GM21723 (cell line): ENCODE measurements at regions not wholly inside any gene's neighbourhood (a gene's known extent, or its start where the extent isn't known, plus 50 kb on each side); places are given as distances from the start of the nearest gene placed in this dataset.
"Not testable (repeated sequence)": the region's sequence is repeated elsewhere in the genome, so short reads cannot be mapped to it uniquely, and the experiment has no call there.

Experiments
- ATAC-seq: cut with Tn5 transposase; IDR thresholded peaks from one replicate; pipeline ENCODE4 v1.9.1; 2021; ENCODE audit warnings: mild to moderate bottlenecking, moderate library complexity; ENCODE audit not compliant: unreplicated experiment

DNA sequence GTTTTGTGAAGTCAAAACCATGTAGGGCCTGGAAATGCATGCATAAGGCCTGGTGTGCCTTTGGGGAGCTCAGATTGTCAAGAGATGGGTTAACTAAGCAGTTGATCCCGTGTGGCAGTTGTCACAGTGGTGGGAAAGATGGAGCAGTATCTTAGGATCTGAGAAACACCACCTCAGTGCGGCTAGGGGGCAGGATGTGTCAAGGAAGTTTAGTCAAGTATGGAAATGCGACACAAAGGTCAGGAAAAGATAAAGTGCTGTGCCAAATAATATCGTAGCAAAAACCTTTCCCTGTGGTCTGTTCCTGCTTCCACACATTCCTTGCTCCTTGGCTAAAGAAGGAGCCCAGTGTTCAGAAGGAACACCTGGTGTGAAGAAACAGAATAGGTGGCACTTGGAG is 396.4 kb downstream of the EDEM1 start:
- ATAC-seq = no peak

DNA sequence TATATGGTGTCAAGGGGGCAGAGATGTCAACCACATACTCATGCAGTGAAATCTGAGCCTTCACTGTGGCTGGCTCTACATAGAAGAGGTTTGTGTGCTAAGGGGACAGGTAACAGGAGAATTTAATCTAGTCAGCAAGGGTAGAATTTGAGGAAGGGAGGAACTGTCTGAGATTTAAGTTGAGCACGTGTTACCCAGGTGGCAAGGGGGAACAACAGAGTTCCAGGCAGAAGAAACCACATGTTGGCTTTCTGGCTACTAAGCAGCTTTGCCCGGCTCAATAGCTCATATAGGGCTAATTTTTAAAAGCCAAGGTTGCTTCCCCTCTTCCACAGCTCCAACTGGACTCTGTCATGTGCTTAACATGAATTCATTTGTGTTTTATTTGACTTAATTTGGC is 397.6 kb downstream of the EDEM1 start:
- no peak for ATAC-seq

DNA sequence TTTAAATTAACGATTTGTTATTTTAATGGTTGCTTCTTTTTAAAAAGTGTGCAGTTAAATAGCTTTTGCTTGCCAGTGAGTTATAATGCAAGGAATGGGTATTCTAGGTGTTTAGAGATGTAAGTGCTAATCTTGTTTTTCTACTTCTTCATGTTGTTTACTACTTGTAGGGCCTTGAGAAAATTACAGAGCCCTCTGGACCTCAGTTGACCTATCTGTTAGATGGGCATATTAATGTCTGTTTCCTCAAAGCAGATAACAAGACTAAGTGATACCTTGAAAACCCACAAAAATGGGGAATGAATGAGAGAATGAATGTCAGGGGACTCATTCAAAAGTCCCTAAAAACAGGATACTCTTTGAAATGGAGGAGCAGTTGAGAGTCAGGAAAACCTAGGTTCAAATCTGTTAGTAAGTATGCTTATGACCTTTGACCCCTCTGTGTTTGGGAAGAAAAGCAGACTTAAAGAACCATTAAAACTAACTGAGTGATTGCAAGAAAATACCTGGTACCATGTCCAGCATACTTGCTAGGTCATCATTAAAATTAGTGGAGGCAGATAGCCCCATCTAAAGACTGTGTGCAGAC is 419.5 kb downstream of the EDEM1 start:
- ATAC-seq = no peak

DNA sequence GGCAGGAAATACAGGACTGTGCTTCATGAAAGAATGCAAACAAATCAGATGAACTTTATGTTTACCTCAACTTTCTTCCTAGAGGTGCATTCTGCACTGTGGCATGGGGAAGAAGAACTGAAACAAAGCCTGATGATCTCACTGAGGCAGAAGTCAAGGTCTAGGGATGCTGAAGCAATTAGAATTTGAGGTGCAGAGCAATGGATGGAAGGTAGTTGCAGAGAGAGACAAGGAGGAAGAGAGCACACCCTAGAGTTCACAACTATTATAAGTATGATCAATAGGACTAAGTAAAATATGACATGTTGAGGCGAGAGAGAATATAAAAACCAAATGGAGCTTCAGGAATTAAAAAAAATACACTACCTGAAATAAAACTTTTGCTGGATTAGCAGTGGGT is 420.1 kb downstream of the EDEM1 start:
- no peak for ATAC-seq

DNA sequence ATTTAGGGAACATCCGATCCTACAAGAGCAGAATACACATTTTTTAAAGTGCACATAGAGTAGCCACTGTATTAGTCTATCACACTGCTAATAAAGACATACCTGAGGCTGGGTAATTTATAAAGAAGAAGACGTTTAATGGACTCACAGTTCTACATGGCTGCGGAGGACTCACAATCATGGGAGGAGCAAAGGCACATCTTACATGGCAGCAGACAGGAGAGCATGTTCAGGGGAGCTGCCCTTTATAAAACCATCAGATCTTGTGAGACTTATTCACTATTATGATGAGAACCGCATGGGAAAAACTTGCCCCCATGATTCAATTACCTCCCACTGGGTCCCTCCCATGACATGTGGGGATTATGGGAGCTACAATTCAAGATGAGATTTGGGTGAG is 421.5 kb downstream of the EDEM1 start:
- not testable (repeated sequence) for ATAC-seq

DNA sequence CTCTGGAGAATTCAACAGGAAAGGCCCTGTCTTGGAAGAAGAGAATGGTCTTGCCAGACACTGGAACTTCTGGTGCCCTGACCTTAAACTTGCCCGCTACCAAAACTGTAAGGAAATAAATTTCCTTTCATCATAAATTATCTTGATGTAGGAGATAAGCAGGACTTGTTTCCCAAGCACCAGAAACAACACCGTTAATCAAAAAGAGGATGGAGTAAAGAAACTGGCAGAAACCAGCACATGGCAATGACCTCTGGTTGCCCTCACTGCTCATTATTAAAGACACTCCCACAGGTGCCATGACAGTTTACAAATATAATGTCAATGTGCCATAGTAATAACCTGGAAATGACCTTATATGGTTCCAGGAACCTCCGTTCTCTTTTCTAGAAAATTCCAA is 426.1 kb downstream of the EDEM1 start:
- ATAC-seq = no peak

DNA sequence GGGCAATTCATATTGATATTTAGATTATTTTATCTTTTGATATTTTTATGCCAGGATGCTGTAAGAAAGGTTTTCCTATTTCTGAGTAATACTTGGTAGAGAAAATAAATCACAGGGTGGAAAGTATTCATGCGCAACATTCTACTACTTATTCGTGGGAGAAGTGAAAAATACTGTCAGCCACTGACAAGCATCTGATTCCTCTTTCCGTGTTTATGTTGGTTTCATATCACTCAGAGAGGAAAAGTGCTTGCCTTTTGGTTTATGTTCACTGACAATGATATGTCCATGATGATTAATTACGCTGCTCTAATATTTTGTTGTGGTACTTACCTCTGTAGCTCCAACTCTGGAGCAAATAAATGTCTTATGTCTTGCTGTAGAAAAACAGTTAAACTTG is 429.4 kb downstream of the EDEM1 start:
- ATAC-seq = no peak

DNA sequence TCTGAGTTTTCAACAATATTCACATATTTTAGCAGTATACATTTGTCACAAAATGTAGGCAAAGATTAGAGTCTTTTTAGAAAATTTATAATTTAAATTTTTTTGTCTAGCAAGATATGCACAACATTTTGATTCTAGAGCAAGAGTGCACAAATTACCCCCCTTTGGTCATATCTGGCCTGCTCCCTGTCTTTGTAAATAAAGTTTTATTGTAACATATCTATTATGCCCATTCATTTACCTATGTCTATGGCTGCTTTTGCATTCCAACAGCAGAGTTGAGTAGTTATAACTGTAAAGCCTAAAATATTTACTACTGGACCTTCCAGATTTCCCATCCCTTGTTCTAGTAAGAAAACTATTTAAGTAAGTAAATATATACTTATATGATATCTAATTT is 430.7 kb downstream of the EDEM1 start:
- no peak for ATAC-seq

DNA sequence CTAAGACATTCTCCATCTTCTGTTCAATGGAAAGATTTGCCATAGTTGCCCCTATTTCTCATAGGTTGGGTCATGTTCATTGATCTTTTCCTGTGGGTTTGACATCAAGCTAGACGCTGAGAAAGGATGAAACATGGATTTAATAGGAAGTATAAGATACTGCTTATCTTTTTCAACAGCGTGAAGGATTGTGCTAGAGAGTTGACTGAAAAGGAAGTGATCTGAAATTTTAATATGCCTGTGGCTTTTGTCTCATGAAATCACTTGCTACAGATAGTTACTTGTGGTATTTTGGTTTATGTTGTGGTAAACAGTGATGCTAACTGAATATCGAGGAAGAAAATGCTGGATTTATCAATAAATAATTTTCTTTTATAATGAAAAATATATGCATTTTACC is 442.9 kb downstream of the EDEM1 start:
- ATAC-seq = no peak

DNA sequence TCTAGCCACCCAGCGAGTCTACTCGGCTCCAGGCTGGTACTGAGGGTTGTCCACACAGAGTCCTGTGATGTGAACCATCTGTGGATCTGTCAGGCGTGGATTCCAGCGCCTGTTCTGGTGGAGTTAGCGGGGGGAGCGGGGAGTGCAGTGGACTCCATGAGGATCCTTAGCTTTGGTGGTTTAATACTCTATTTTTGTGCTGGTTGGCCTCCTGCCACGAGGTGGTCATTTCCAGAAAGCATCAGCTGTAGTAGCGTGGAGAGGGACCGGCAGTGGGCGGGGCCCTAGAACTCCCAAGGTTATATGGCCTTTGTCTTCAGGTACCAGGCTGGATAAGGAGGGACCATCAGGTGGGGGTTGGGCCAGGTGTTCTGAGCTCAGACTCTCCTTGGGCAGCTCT is 446.5 kb downstream of the EDEM1 start:
- ATAC-seq = no peak

DNA sequence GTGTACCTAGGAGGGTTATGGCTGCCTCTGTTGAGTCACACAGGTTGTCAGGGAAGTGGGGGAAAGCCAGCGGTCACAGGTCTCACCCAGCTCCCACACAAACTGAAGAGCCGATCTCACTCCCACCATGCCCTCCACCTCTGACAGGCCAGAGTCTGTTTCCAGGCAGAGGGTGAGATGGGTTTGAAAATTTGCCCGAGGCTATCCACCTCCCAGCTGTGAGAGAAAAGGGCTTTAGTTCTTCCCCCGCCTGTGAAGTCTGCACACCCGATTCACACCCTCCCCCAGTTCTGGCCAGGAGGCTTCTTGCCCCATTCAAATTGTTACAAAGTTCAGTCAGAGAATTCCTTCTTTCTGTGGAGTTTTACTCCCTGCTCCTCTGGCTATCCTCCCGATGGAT is 446.9 kb downstream of the EDEM1 start:
- ATAC-seq = no peak

DNA sequence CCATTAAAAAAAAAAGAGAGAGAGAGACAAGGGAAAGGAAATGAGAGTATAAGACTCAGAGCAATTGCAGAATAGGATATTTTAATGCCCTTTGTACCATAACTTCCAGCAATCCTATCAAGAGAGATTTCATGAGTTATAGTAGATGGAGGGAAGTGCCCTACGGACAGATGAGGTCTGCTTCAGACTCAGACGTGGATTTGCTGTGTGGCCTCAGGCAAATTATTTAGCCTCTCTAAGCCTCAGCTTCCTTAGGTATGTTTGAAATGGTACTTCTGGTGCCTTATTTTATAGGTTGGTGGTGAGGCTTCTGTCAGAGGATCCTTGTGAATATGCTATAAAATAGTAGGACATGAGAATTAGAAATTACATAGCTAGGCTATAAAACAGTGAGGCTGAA is 448.2 kb downstream of the EDEM1 start:
- ATAC-seq = no peak

DNA sequence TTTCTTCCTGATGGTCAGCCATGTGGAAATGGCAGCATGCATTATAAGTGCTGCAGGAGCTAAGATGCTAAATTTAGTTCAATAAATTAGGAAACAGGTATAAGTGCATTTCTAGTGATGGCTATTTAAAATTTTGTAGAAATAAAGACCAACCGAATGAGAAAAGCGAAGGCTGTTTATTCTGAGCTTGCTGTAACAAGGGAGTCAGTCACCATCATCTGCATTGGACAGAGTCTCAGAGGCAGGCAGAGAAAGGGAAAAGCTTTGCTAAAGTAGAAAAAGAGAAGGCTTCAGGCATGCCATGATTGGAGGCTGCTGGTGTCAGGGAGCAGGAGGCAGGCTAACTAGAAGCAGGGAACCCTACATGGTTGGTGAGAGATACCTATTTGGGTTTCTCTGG is 451.0 kb downstream of the EDEM1 start:
- ATAC-seq = no peak

DNA sequence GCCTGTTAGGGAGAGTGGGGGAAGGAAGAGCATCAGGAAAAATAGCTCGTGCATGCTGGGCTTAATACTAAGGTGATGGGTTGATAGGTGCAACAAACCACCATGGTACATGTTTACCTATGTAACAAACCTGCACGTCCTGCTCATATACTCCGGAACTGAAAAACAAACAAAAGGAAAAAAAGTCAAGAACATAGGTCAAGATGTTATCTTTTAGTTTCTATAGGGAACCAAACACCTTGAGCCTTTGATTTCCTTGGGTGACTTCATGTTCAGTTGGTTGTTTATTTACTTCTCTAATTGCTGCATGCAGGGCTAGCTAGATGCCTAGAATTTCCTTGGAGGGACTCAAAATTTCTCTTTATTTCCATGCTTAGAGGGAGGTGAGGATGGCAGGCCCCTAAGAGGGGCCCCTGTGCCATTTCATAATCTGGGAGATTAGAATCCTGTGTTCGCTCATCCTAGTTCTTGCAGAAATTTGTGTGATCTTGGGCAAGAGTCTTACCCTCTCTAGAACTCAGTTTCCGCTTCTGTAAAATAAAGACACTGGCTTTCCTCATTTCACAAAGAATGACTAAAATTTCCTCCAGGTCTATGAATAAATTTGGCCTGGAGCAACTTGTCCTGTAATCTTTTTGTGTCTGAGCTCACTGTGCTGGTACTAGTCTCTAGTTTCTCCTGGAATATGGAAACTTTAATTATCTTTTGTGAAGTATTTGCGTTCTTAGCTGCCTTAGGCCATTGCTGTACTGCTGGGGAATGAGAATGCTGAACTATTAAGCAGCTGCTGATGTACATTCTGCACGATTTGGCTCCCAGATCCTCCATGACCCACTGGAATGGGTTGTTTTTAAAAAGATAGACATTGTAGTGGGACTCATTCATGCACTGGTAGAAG is 457.5 kb downstream of the EDEM1 start:
- no peak for ATAC-seq

DNA sequence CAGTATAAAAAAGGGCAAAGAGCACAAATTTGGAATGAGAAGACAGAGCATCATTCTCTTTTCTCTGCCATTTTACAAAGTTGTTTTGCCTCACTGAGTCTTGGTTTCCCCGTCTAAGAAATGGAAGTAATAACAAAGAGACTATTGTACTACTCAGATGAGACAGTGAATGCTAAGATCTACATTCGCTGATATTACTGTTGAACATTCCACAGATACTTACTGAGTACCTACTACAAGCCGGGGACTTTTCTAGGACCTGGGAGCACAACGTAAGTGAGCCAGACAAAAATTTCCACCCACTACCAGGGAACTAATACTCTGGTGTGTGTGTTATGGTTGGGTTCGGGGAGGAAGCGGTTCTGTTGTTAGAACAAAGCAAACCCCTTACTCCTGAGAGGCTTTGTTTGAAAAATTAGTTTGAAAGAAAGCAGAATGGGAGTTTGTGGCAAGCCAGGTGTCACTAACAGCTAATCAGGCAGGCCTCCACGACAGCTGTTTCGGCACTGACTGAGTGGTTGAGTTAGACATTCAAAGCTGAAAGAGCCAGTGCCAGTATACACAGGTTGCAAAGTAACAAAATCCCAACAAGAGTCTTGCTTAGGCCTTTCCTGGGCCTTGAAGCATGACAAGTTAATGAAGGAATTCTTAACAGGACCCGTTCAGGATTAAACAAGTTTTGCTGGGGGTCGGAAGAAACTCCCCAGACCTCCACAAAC is 458.3 kb downstream of the EDEM1 start:
- no peak for ATAC-seq

DNA sequence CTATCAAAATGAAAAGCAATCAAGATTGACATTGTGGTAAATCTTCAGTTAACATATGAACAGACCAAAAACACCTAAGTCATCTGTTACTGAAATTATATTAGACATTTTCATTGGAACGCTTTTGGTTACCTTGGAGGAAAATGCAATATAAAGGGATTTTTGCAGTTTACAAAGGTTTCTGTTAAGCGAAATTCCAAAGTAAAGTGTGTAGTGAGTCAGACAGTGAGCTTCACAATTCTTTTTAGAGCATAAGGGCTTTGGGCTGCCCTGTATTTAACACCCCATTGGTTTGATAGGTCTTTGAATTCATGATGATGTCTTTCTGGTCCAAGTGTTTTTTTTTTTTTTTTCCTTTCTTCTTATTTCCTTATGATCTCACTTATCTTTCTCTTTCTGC is 462.8 kb downstream of the EDEM1 start:
- no peak for ATAC-seq

DNA sequence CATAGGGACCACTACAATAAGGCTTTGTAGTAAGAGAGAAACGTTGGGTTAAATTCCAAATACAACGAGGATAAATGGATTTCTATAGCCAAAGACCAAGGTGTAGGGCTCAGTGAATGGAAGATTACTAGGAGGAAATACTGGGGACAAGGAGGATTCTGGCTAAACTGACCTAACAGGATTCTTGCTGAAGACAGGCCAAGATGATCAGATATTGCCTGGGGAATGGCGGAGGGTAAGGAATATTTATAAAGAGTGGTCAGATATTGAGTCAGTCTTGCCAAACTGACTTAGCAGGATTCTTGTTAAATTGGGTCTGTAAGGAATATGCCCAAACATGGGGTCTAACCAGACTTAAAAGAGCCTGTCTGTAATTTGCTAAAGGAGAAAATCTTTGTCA is 463.8 kb downstream of the EDEM1 start:
- no peak for ATAC-seq

DNA sequence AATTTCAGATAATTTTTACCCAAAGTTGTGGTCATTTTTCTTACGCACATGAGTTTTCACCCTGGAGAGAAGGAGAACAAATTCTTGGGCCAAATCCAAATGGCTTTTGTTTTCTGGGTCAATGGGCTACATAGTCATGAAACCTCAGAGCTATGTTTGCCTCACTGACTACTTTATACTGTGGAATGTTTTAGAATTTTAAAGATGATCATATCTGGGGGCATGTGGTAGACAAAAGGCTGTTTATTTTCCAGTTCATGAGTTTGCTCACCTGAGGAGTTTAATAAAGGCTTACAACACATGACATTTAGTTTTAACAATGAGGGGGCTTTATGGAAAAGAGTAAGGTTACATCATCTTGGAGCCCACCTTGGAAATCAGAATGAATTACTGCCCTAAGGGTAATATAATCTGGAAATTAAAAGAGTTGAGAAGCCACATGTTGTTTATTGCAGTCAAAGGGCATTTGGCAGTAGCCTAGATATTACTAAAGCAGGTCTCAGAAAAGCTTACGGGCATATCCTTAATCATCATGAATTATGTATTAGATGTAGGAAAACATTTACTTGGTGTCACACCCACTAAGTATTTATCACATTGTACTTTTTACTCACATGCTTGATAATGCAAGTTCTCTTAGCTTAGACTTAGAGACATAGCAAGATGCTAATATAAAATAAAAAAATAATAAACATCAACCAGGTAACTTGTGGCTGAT is 466.1 kb downstream of the EDEM1 start:
- no peak for ATAC-seq

DNA sequence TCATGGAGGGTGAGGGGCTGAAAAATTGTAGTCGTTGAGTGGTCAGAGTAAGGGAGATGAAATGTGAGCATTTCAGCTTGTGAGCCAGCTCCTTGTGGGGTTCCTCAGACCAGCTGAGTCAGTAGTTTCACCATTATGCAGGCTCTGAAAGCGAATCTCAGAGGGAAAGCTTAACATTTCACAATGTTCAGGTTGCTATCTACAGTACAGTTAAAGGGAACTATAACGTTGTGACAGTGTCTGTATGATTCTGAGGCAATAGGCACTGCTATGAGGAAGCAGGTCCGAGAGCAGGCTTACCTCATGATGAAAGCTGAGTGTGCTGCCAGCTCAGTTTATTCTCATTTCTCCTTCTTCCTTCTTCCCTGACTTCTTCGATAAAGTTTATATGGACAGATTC is 469.6 kb downstream of the EDEM1 start:
- ATAC-seq = no peak

DNA sequence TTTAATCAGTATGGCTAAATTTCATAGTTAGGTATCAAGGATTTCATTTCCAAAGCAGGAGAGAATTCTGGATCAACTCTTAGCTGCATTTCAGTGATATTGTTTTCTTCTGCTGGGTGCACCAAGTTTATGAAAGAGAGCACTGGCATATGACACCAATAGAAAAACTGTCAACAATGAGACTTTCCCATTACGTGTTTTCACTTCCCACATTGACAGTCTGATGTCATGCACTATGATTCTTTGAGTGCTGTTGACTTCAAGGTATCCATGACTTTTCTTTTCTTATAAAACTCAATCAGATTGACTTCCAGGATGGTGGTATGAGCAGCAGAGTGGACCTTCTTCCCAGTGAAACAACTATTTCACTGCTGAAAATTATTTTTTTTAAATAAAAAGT is 476.1 kb downstream of the EDEM1 start:
- ATAC-seq = no peak

DNA sequence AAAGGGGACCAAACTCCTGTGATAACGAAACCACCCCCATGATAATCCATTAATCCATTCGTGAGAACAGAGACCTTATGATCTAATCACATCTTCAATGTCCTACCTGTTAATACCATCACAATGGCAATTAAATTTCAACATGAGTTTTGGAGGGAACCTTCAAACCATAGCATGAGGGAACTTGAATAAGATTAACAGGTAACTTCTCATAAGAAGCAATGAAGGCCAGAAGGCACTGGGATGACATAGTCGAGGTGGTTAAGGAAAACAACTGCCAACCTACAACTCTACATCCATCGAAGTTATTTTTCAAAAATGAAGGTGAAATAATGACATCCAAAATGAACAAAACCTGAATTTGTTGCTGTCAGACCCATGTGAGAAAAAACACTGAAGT is 478.9 kb downstream of the EDEM1 start:
- no peak for ATAC-seq
